ENCODE measurements at regions not wholly inside any gene's neighbourhood (a gene's known extent, or its start where the extent isn't known, plus 50 kb on each side); places are given as distances from the start of the nearest gene placed in this dataset.

DNA sequence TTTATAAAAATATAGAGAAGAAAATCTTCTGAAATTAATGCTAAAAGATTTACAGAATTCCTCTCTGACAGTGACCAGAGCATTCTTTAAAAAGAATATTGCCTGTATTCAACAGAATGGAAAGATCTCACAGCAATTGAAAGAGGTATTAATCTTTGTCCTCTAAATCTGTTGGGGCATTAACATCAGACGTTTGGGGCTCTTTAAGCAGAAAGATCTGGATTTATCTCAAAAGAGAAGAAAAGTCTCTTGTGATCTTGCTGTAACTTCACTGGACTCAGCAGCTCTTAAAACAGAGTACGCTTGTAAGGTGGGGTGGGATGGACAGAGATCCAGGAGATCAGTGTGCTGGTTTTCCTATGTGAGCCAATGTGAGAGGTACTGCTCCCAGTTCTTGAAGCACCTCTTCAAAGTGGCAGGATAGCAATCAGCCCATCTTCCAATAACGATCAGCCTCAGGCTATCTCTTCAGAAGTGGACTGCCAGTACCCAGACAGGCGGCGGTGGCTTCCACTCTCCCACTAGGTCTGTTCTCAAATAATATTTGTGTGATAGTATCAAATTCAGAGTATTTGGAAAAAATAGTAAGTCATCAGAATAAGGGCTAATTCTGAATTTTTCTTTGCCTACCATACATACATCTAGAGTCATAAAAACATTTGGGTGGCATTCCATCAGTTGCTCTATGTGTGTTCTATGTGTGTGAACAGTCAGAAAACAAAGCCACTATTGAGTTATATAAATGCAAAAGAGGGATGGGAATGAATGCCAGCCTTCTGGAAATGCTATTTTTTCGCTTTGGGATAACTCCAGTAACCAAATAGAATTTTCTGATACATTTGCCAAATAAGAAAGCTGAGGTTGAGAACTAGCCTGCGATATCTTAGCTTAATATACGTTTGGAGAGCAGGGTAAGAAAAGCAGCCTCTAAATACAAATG is 237.4 kb upstream of the RGS6 start:
- TF ChIP-seq, protein P1, sequence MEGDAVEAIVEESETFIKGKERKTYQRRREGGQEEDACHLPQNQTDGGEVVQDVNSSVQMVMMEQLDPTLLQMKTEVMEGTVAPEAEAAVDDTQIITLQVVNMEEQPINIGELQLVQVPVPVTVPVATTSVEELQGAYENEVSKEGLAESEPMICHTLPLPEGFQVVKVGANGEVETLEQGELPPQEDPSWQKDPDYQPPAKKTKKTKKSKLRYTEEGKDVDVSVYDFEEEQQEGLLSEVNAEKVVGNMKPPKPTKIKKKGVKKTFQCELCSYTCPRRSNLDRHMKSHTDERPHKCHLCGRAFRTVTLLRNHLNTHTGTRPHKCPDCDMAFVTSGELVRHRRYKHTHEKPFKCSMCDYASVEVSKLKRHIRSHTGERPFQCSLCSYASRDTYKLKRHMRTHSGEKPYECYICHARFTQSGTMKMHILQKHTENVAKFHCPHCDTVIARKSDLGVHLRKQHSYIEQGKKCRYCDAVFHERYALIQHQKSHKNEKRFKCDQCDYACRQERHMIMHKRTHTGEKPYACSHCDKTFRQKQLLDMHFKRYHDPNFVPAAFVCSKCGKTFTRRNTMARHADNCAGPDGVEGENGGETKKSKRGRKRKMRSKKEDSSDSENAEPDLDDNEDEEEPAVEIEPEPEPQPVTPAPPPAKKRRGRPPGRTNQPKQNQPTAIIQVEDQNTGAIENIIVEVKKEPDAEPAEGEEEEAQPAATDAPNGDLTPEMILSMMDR (conservative IDR thresholded peaks at IDR 0.05) = no peak
- Mint-ChIP-seq H3K4me1 (ENCODE audit: unreplicated experiment) (peaks cover 29% of the 10 kb centered on the region), H3K9me3 (peaks cover 6% of the 10 kb centered on the region), H3K27ac (peak overlapping the region; percentile 69), H3K27me3 (no peaks in the 10 kb centered on the region), H3K36me3 (peaks cover 27% of the 10 kb centered on the region), H3K4me3 (no peak overlapping the region)
- no peak for DNase-seq (ENCODE audit: extremely low spot score, unreplicated experiment)

DNA sequence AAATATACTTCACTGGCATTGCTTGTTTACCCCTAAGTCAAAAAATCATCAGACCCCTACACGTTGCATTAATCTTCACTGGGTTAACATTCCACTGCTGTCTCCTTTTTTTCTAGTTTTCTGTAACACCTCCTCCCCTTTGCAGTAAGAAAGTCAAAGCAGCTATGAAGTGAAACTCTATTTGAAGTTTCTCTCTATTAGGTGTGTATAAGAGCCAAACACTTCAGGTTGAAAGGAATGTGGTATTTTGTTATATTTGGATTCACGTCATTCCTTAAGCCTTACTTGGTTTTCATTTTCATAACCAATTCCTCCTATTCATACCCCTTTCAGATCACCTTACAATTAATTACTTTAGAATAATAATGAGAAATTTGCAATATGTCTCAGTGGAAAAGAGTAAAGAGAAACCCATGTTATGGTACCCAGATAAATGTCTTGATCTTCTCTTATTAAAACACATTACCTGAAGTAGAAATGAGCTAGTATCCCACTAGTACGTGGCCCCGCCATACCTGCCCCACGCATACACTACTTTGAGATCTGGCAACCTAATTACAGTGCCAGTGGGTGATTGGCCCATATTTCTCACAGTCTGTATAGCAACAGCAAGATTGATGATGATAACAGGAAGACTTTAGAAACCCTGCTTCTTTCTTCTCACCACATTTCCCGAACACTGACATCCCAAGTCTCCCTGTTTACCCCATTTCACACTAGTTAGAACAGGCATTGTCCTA is 236.4 kb upstream of the RGS6 start:
- no peak for DNase-seq (ENCODE audit: extremely low spot score, unreplicated experiment)
- H3K9me3 Mint-ChIP-seq = peaks cover 2% of the 10 kb centered on the region
- H3K36me3 Mint-ChIP-seq = peaks cover 27% of the 10 kb centered on the region
- H3K4me1 Mint-ChIP-seq (ENCODE audit: unreplicated experiment) = peaks cover 22% of the 10 kb centered on the region
- peak overlapping the region; percentile 69 for H3K27ac Mint-ChIP-seq
- no peaks in the 10 kb centered on the region for H3K27me3 Mint-ChIP-seq
- no peak overlapping the region for H3K4me3 Mint-ChIP-seq
- TF ChIP-seq, protein P1 (conservative IDR thresholded peaks at IDR 0.05) = no peak

- Mint-ChIP-seq H3K27ac (no peak overlapping the region), H3K4me1 (ENCODE audit: unreplicated experiment) (peaks cover 26% of the 10 kb centered on the region), H3K9me3 (no peaks in the 10 kb centered on the region), H3K36me3 (peaks cover 26% of the 10 kb centered on the region), H3K4me3 (no peak overlapping the region), H3K27me3 (no peaks in the 10 kb centered on the region)
- TF ChIP-seq, protein P1 (conservative IDR thresholded peaks at IDR 0.05) = no peak
- DNase-seq (ENCODE audit: extremely low spot score, unreplicated experiment) = no peak
These were observed 234.2 kb upstream of the RGS6 start for GRCh38 chr14:71698027-71698426.

DNA sequence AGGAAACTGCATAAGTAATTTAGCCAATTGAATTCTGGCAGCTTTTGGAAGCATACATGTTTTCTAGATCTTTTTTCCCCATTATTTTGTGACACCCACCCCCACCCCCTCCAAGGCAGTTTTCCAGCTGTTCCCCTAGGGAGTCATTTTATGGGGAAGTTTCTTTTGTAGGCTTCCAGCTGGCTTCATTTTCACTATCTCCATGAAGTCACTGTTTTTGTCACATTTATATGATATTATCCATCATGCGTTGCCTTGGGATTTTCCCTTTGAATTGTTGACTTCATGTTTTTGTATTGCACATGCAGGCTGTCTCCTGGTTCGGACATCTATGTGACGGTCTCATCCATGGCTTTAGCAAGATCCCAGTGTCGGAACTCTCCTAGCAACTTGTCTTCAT is 233.6 kb upstream of the RGS6 start:
- Mint-ChIP-seq H3K27ac (no peak overlapping the region), H3K9me3 (no peaks in the 10 kb centered on the region), H3K27me3 (no peaks in the 10 kb centered on the region), H3K4me3 (no peak overlapping the region), H3K4me1 (ENCODE audit: unreplicated experiment) (peaks cover 29% of the 10 kb centered on the region), H3K36me3 (peaks cover 26% of the 10 kb centered on the region)
- DNase-seq (ENCODE audit: extremely low spot score, unreplicated experiment) = no peak
- TF ChIP-seq, protein P1 (conservative IDR thresholded peaks at IDR 0.05) = no peak

GRCh38 chr14:71701990-71702389 is 230.2 kb upstream of the RGS6 start:
- DNase-seq (ENCODE audit: extremely low spot score, unreplicated experiment) = no peak
- Mint-ChIP-seq H3K4me1 (ENCODE audit: unreplicated experiment) (peaks cover 15% of the 10 kb centered on the region), H3K4me3 (no peak overlapping the region), H3K9me3 (no peaks in the 10 kb centered on the region), H3K27ac (peak overlapping the region; percentile 74), H3K36me3 (peaks cover 31% of the 10 kb centered on the region), H3K27me3 (no peaks in the 10 kb centered on the region)
- TF ChIP-seq, protein P1 (conservative IDR thresholded peaks at IDR 0.05) = no peak

All from type B pancreatic cell (in vitro differentiated cells).